Body of pancreas (tissue), 4 donors: ENCODE measurements at regions not wholly inside any gene's neighbourhood (a gene's known extent, or its start where the extent isn't known, plus 50 kb on each side); places are given as distances from the start of the nearest gene placed in this dataset.

Experiments used
- POLR2A ChIP-seq, 3 donors: fragments of 450-650 bp; IDR thresholded peaks; one replicate each; pipeline ENCODE4 v1.6.1; 2016; ENCODE audit warnings: antibody characterized with exemption in 3 of 3, mild to moderate bottlenecking in 2 of 3
- TF ChIP-seq, protein P1 (sequence below), 7 experiments: fragments of 450-650 bp in 4 of 7; fragments of 200-600 bp in 3 of 7; sonication (generic) in 3 of 7; IDR thresholded peaks; one replicate each; pipeline ENCODE4 v1.5.1; 2016 to 2019; ENCODE audit warnings: antibody characterized with exemption in 7 of 7

DNA sequence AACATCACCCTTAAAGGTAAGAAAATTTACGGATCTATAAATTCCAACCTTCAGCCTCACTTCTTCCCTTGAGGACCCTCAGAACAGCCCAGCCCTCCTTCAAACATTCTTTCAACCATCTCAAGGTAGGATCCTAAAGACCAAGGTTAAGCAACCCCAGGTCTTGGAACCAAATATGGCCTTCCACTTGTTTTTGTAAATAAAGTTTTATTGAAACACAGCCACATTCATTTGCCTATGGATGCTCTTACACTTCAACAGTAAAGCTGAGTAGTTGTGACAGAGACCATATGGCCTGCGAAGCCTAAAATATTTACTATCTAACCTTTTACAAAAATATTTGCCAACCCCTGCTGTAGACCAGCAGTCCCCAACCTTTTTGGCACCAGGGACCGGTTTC, 70.4 kb upstream of the NTRK3 start:
- TF ChIP-seq, protein P1, sequence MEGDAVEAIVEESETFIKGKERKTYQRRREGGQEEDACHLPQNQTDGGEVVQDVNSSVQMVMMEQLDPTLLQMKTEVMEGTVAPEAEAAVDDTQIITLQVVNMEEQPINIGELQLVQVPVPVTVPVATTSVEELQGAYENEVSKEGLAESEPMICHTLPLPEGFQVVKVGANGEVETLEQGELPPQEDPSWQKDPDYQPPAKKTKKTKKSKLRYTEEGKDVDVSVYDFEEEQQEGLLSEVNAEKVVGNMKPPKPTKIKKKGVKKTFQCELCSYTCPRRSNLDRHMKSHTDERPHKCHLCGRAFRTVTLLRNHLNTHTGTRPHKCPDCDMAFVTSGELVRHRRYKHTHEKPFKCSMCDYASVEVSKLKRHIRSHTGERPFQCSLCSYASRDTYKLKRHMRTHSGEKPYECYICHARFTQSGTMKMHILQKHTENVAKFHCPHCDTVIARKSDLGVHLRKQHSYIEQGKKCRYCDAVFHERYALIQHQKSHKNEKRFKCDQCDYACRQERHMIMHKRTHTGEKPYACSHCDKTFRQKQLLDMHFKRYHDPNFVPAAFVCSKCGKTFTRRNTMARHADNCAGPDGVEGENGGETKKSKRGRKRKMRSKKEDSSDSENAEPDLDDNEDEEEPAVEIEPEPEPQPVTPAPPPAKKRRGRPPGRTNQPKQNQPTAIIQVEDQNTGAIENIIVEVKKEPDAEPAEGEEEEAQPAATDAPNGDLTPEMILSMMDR (IDR thresholded peaks at IDR 0.05): no peak
- no peak for TF ChIP-seq POLR2A (IDR thresholded peaks at IDR 0.05)
